CD14-positive monocyte (primary cell): ENCODE measurements at regions not wholly inside any gene's neighbourhood (a gene's known extent, or its start where the extent isn't known, plus 50 kb on each side); places are given as distances from the start of the nearest gene placed in this dataset.

Experiments
- DNase-seq, 3 donors: peaks; one replicate each; pipeline ENCODE4 v3.0.0-alpha.2; 2011 to 2022
- H2AFZ ChIP-seq: 2 replicates; pipeline ENCODE4 v1.6.0; 2012; ENCODE audit warnings: mild to moderate bottlenecking, low read depth, low read length, inconsistent platforms; ENCODE audit not compliant: insufficient read depth, poor library complexity, severe bottlenecking
- H3K27ac ChIP-seq, 2 donors: 1 replicate in 1 of 2; 2 replicates in 1 of 2; pipeline ENCODE4 v1.5.1; 2012 to 2013; ENCODE audit warnings: low read length in 2 of 2, control low read depth in 1 of 2, inconsistent platforms in 1 of 2, low read depth in 1 of 2, mild to moderate bottlenecking in 1 of 2
- H3K27me3 ChIP-seq, 2 donors: one replicate each; pipeline versions ENCODE4 v1.6.0 to v1.6.1; 2011 to 2013; ENCODE audit warnings: low read length in 2 of 2; ENCODE audit not compliant: control insufficient read depth in 2 of 2, insufficient read depth in 2 of 2
- H3K36me3 ChIP-seq, 2 donors: replicated peaks in 1 of 2; 1 replicate in 1 of 2; 2 replicates in 1 of 2; pipeline versions ENCODE4 v1.5.1 to v1.6.1; 2012 to 2013; ENCODE audit warnings: low read length in 2 of 2, control low read depth in 1 of 2, inconsistent platforms in 1 of 2, mild to moderate bottlenecking in 1 of 2; ENCODE audit not compliant: insufficient read depth in 2 of 2, control insufficient read depth in 1 of 2
- H3K4me1 ChIP-seq, 2 donors: 1 replicate in 1 of 2; 2 replicates in 1 of 2; pipeline versions ENCODE4 v1.5.1 to v1.6.1; 2012 to 2013; ENCODE audit warnings: low read length in 2 of 2, control low read depth in 1 of 2, inconsistent platforms in 1 of 2, mild to moderate bottlenecking in 1 of 2, moderate library complexity in 1 of 2; ENCODE audit not compliant: insufficient read depth in 2 of 2, control insufficient read depth in 1 of 2
- H3K4me2 ChIP-seq: replicated peaks from 2 replicates; pipeline ENCODE3; 2012; ENCODE audit warnings: low read length, moderate library complexity, mild to moderate bottlenecking; ENCODE audit not compliant: poor library complexity, severe bottlenecking; ENCODE audit errors: extremely low read depth
- H3K4me3 ChIP-seq, 3 experiments: fragments of 200-600 bp in 1 of 3; sonication (generic) in 1 of 3; replicated peaks in 1 of 3; 1 replicate in 2 of 3; 2 replicates in 1 of 3; pipeline ENCODE4 v1.5.1; 2011 to 2013; ENCODE audit warnings: low read length in 3 of 3, mild to moderate bottlenecking in 3 of 3, control low read depth in 2 of 3, low read depth in 2 of 3, inconsistent platforms in 1 of 3, moderate library complexity in 1 of 3
- H3K79me2 ChIP-seq: 2 replicates; pipeline ENCODE4 v1.6.0; 2012; ENCODE audit warnings: mild to moderate bottlenecking, control low read depth, inconsistent platforms, low read length, moderate library complexity; ENCODE audit not compliant: insufficient read depth
- H3K9ac ChIP-seq: 2 replicates; pipeline ENCODE4 v1.6.0; 2017; ENCODE audit warnings: low read length, mild to moderate bottlenecking; ENCODE audit not compliant: insufficient read depth, poor library complexity, severe bottlenecking
- H3K9me3 ChIP-seq, 2 donors: replicated peaks in 1 of 2; 1 replicate in 1 of 2; 2 replicates in 1 of 2; pipeline versions ENCODE4 v1.5.1 to v1.6.1; 2012 to 2013; ENCODE audit warnings: low read length in 2 of 2, control low read depth in 1 of 2; ENCODE audit not compliant: control insufficient read depth in 1 of 2, insufficient read depth in 1 of 2
- H4K20me1 ChIP-seq: 2 replicates; pipeline ENCODE4 v1.6.0; 2012; ENCODE audit warnings: mild to moderate bottlenecking, low read length, control low read depth, moderate library complexity; ENCODE audit not compliant: insufficient read depth
- H3K27ac Mint-ChIP-seq, 7 donors: one replicate each; pipeline ENCODE4 v1.8.0; 2020; ENCODE audit warnings: mild to moderate bottlenecking in 7 of 7, mixed read lengths in 7 of 7, moderate library complexity in 6 of 7, inconsistent platforms in 2 of 7
- H3K27me3 Mint-ChIP-seq, 3 donors: one replicate each; pipeline ENCODE4 v1.8.0; 2021 to 2022; ENCODE audit warnings: low read depth in 3 of 3, mild to moderate bottlenecking in 3 of 3, mixed read lengths in 3 of 3, moderate library complexity in 3 of 3, inconsistent platforms in 1 of 3
- H3K36me3 Mint-ChIP-seq, 2 donors: one replicate each; pipeline ENCODE4 v1.8.0; 2020; ENCODE audit warnings: mixed read lengths in 2 of 2, inconsistent platforms in 1 of 2, mild to moderate bottlenecking in 1 of 2
- H3K4me1 Mint-ChIP-seq: one replicate; pipeline ENCODE4 v1.8.0; 2020; ENCODE audit warnings: mild to moderate bottlenecking, mixed read lengths
- H3K4me3 Mint-ChIP-seq, 2 donors: one replicate each; pipeline ENCODE4 v1.8.0; 2020; ENCODE audit warnings: mild to moderate bottlenecking in 2 of 2, mixed read lengths in 2 of 2, moderate library complexity in 1 of 2
- H3K9me3 Mint-ChIP-seq, 7 donors: one replicate each; pipeline ENCODE4 v1.8.0; 2020 to 2022; ENCODE audit warnings: mixed read lengths in 7 of 7, mild to moderate bottlenecking in 6 of 7, moderate library complexity in 6 of 7, inconsistent platforms in 2 of 7
- CTCF ChIP-seq: fragments of 200-600 bp; IDR thresholded peaks from one replicate; pipeline ENCODE4 v1.8.0; 2022; ENCODE audit warnings: antibody characterized with exemption, mild to moderate bottlenecking
- WGBS: methylation state at CpG from one replicate; pipeline ENCODE4 v1.1.5; 2013; ENCODE audit warnings: missing lambda C conversion rate; ENCODE audit not compliant: insufficient coverage; 5-methylcytosine and 5-hydroxymethylcytosine counted together
- intact Hi-C, 2 donors: fragments of 100-400 bp; cut with micrococcal nuclease; formaldehyde crosslinking; loops; one replicate each; pipeline versions ENCODE4 v1.15.0 to v1.15.1; 2023

- Mint-ChIP-seq H3K36me3 (no peaks in the 10 kb centered on the region), H3K27ac (peak overlapping the region in 1 of 7 donors; percentile 38), H3K4me3 (no peak overlapping the region), H3K27me3 (peaks cover 4 to 15% (median 13%) of the 10 kb centered on the region in 3 donors), H3K4me1 (no peaks in the 10 kb centered on the region), H3K9me3 (peaks cover 0 to 6% (median 1%) of the 10 kb centered on the region in 7 donors)
- Histone ChIP-seq H3K9ac (no peak overlapping the region), H2AFZ (no peak overlapping the region), H3K4me1 (no peaks in the 10 kb centered on the region), H3K4me2 (no peak overlapping the region), H3K36me3 (no peaks in the 10 kb centered on the region), H4K20me1 (no peaks in the 10 kb centered on the region), H3K4me3 (no peak overlapping the region), H3K27me3 (no peaks in the 10 kb centered on the region), H3K27ac (no peak overlapping the region), H3K9me3 (peaks cover 0 to 5% of the 10 kb centered on the region in 2 donors), H3K79me2 (no peaks in the 10 kb centered on the region)
- no CpG with 5 or more reads among the region's 2 CpGs for WGBS
- no peak for DNase-seq
- no peak for TF ChIP-seq CTCF
- intact Hi-C loops: no loop called here
These were observed 187.9 kb downstream of the PTPRU start for GRCh38 chr1:29424266-29424665.

- no peaks in the 10 kb centered on the region for H4K20me1 ChIP-seq
- intact Hi-C loops: no loop called here
- no peak overlapping the region for H3K27ac Mint-ChIP-seq
- no peaks in the 10 kb centered on the region for H3K79me2 ChIP-seq
- no peak overlapping the region for H2AFZ ChIP-seq
- H3K9ac ChIP-seq: no peak overlapping the region
- H3K9me3 Mint-ChIP-seq: peaks cover 0 to 6% (median 1%) of the 10 kb centered on the region in 7 donors
- H3K4me3 Mint-ChIP-seq: no peak overlapping the region
- no CpG with 5 or more reads among the region's 2 CpGs for WGBS
- H3K4me3 ChIP-seq: no peak overlapping the region
- no peaks in the 10 kb centered on the region for H3K4me1 ChIP-seq
- H3K27me3 Mint-ChIP-seq: peaks cover 4 to 17% (median 8%) of the 10 kb centered on the region in 3 donors
- no peaks in the 10 kb centered on the region for H3K36me3 Mint-ChIP-seq
- no peaks in the 10 kb centered on the region for H3K36me3 ChIP-seq
- H3K9me3 ChIP-seq: no peaks in the 10 kb centered on the region
- no peak for DNase-seq
- no peak overlapping the region for H3K27ac ChIP-seq
- no peaks in the 10 kb centered on the region for H3K27me3 ChIP-seq
- H3K4me2 ChIP-seq: no peak overlapping the region
- H3K4me1 Mint-ChIP-seq: no peaks in the 10 kb centered on the region
- TF ChIP-seq CTCF: no peak
These were observed 183.9 kb downstream of the PTPRU start for GRCh38 chr1:29420202-29420601.
